H1 (cell line): ENCODE measurements at regions not wholly inside any gene's neighbourhood (a gene's known extent, or its start where the extent isn't known, plus 50 kb on each side); places are given as distances from the start of the nearest gene placed in this dataset.

Source experiments
- CTCF ChIA-PET: fragments of 300-600 bp; sonication (Branson Sonifier 250); formaldehyde crosslinking; loops from one replicate; lab custom pipeline; 2021; ENCODE audit not compliant: partially characterized antibody; lab: Charles Lee
- POLR2A ChIA-PET: fragments of 300-600 bp; sonication (Branson Sonifier 250); formaldehyde crosslinking; loops from one replicate; lab custom pipeline; 2021; ENCODE audit warnings: inconsistent platforms; ENCODE audit not compliant: partially characterized antibody; lab: Charles Lee
- DNase-seq, 2 experiments: peaks; one replicate each; pipeline versions ENCODE4 v3.0.0 to v3.0.0-alpha.2; 2010 to 2022; ENCODE audit warnings: low spot score in 2 of 2, low read depth in 1 of 2, mixed read lengths in 1 of 2
- FAIRE-seq: peaks from 2 replicates; lab custom pipeline; 2011; peaks lifted over from hg19 to GRCh38; lab: Jason Lieb, UNC
- H2AFZ ChIP-seq: 2 replicates; pipeline ENCODE4 v1.8.1; 2012; ENCODE audit warnings: low read length, inconsistent platforms
- H2AK5ac ChIP-seq: 2 replicates; pipeline ENCODE4 v1.6.1; 2013; ENCODE audit warnings: low read depth, low read length
- H2BK120ac ChIP-seq: replicated peaks from 2 replicates; pipeline ENCODE3; 2013; ENCODE audit warnings: low read depth, low read length, inconsistent platforms
- H2BK12ac ChIP-seq: 2 replicates; pipeline ENCODE4 v1.6.1; 2013; ENCODE audit warnings: low read depth, low read length
- H2BK15ac ChIP-seq: 2 replicates; pipeline ENCODE4 v1.6.1; 2013; ENCODE audit warnings: low read length
- H2BK20ac ChIP-seq: 2 replicates; pipeline ENCODE4 v1.6.1; 2013; ENCODE audit warnings: low read length
- H2BK5ac ChIP-seq: 2 replicates; pipeline ENCODE4 v1.6.1; 2013; ENCODE audit warnings: low read depth, low read length
- H3K14ac ChIP-seq: 2 replicates; pipeline ENCODE4 v1.6.1; 2013; ENCODE audit warnings: inconsistent platforms; ENCODE audit not compliant: insufficient read length
- H3K18ac ChIP-seq: 2 replicates; pipeline ENCODE4 v1.6.1; 2013; ENCODE audit warnings: low read length; ENCODE audit errors: extremely low read depth
- H3K23ac ChIP-seq: 2 replicates; pipeline ENCODE4 v1.6.1; 2013; ENCODE audit warnings: inconsistent platforms; ENCODE audit not compliant: insufficient read length
- H3K23me2 ChIP-seq: 2 replicates; pipeline ENCODE4 v1.6.1; 2013; ENCODE audit warnings: low read depth, low read length
- H3K27ac ChIP-seq: 2 replicates; pipeline ENCODE4 v1.6.1; 2011; ENCODE audit warnings: low read depth, low read length, inconsistent platforms
- H3K27me3 ChIP-seq, 4 experiments: replicated peaks in 1 of 4; 1 replicate in 1 of 4; 2 replicates in 3 of 4; pipeline versions ENCODE4 v1.6.1 to v1.8.1; 2011 to 2013; ENCODE audit warnings: low read length in 3 of 4, mild to moderate bottlenecking in 3 of 4, inconsistent platforms in 2 of 4, mixed read lengths in 2 of 4, moderate library complexity in 1 of 4; ENCODE audit not compliant: control insufficient read depth in 3 of 4, insufficient read depth in 3 of 4; ENCODE audit errors: extremely low read depth in 1 of 4
- H3K36me3 ChIP-seq, 4 experiments: 2 replicates each; pipeline versions ENCODE4 v1.6.1 to v1.8.1; 2011 to 2013; ENCODE audit warnings: mild to moderate bottlenecking in 4 of 4, low read length in 3 of 4, moderate library complexity in 2 of 4, control low read depth in 1 of 4, inconsistent platforms in 1 of 4; ENCODE audit not compliant: insufficient read depth in 4 of 4, control insufficient read depth in 2 of 4
- H3K4ac ChIP-seq: replicated peaks from 2 replicates; pipeline ENCODE3; 2013; ENCODE audit warnings: low read length, low read depth, mixed read lengths, inconsistent platforms; ENCODE audit not compliant: insufficient read length
- H3K4me1 ChIP-seq, 4 experiments: replicated peaks in 1 of 4; 1 replicate in 1 of 4; 2 replicates in 3 of 4; pipeline versions ENCODE4 v1.6.1 to v1.8.1; 2011 to 2013; ENCODE audit warnings: low read length in 3 of 4, inconsistent platforms in 2 of 4, mixed read lengths in 1 of 4; ENCODE audit not compliant: insufficient read depth in 4 of 4, control insufficient read depth in 3 of 4
- H3K4me2 ChIP-seq, 2 experiments: 2 replicates each; pipeline versions ENCODE4 v1.6.1 to v1.8.1; 2011 to 2013; ENCODE audit warnings: low read depth in 2 of 2, low read length in 2 of 2, control low read depth in 1 of 2, inconsistent platforms in 1 of 2, mild to moderate bottlenecking in 1 of 2; ENCODE audit not compliant: insufficient read depth in 1 of 2
- H3K4me3 ChIP-seq, 4 experiments: fragments of 200-600, 300-600 bp in 1 of 4; sonication (generic), shearing (Covaris generic), sonication (Bioruptor Twin) in 1 of 4; 2 replicates each; pipeline versions ENCODE4 v1.5.1 to v1.8.1; 2011 to 2016; ENCODE audit warnings: low read length in 4 of 4, low read depth in 3 of 4, control low read depth in 2 of 4, inconsistent platforms in 2 of 4, mild to moderate bottlenecking in 2 of 4, mixed read lengths in 1 of 4, moderate library complexity in 1 of 4; ENCODE audit not compliant: insufficient read depth in 2 of 4; ENCODE audit errors: extremely low read depth in 1 of 4
- H3K56ac ChIP-seq: replicated peaks from 2 replicates; pipeline ENCODE3; 2013; ENCODE audit warnings: low read depth, mild to moderate bottlenecking, mixed read lengths, low read length, inconsistent platforms; ENCODE audit not compliant: insufficient read length
- H3K79me1 ChIP-seq: 2 replicates; pipeline ENCODE4 v1.6.1; 2013; ENCODE audit warnings: low read depth, low read length, control low read depth
- H3K79me2 ChIP-seq, 2 experiments: 2 replicates each; pipeline versions ENCODE4 v1.6.1 to v1.8.1; 2012 to 2013; ENCODE audit warnings: low read length in 2 of 2, mild to moderate bottlenecking in 2 of 2, inconsistent platforms in 1 of 2; ENCODE audit not compliant: insufficient read depth in 2 of 2, control insufficient read depth in 1 of 2
- H3K9ac ChIP-seq, 4 experiments: replicated peaks in 1 of 4; 1 replicate in 1 of 4; 2 replicates in 3 of 4; pipeline versions ENCODE4 v1.6.1 to v1.8.1; 2011 to 2013; ENCODE audit warnings: low read depth in 3 of 4, low read length in 3 of 4, control low read depth in 2 of 4, mild to moderate bottlenecking in 2 of 4, moderate library complexity in 2 of 4, inconsistent platforms in 1 of 4; ENCODE audit errors: extremely low read depth in 1 of 4
- H3K9me3 ChIP-seq, 2 experiments: 2 replicates each; pipeline versions ENCODE4 v1.6.1 to v1.8.1; 2012 to 2013; ENCODE audit warnings: mild to moderate bottlenecking in 2 of 2, moderate library complexity in 2 of 2, control low read depth in 1 of 2, inconsistent platforms in 1 of 2, low read depth in 1 of 2, low read length in 1 of 2, mixed read lengths in 1 of 2; ENCODE audit not compliant: insufficient read depth in 2 of 2
- H4K20me1 ChIP-seq, 2 experiments: replicated peaks in 1 of 2; 2 replicates each; pipeline versions ENCODE3 to v1.8.1; 2011 to 2013; ENCODE audit warnings: inconsistent platforms in 2 of 2, low read length in 2 of 2, mild to moderate bottlenecking in 1 of 2; ENCODE audit not compliant: insufficient read depth in 2 of 2, control insufficient read depth in 1 of 2
- H4K5ac ChIP-seq: 2 replicates; pipeline ENCODE4 v1.6.1; 2013; ENCODE audit warnings: low read length, low read depth, mixed read lengths, inconsistent platforms; ENCODE audit not compliant: insufficient read length
- H4K8ac ChIP-seq: 2 replicates; pipeline ENCODE4 v1.8.0; 2013; ENCODE audit warnings: mild to moderate bottlenecking, moderate library complexity, low read length, inconsistent platforms; ENCODE audit not compliant: insufficient read depth; ENCODE audit errors: extremely low read depth
- H4K91ac ChIP-seq: replicated peaks from 2 replicates; pipeline ENCODE3; 2013; ENCODE audit warnings: low read length, mixed read lengths, inconsistent platforms; ENCODE audit not compliant: insufficient read length
- CHD1 ChIP-seq: IDR thresholded peaks from 2 replicates; pipeline ENCODE4 v1.6.1; 2012; ENCODE audit warnings: low read depth, low read length, improper control_type of control experiment
- CTBP2 ChIP-seq: IDR thresholded peaks from 2 replicates; pipeline ENCODE4 v1.7.0; 2011; ENCODE audit warnings: borderline replicate concordance, mild to moderate bottlenecking, moderate library complexity, mixed read lengths, low read length; ENCODE audit not compliant: insufficient read depth, insufficient read length
- JUND ChIP-seq: IDR thresholded peaks from 2 replicates; pipeline ENCODE4 v1.6.1; 2011; ENCODE audit warnings: mild to moderate bottlenecking, improper control_type of control experiment, low read length
- KDM5A ChIP-seq: fragments of 200-600 bp; IDR thresholded peaks from 2 replicates; pipeline ENCODE4 v1.7.1; 2012; ENCODE audit warnings: mild to moderate bottlenecking, low read length, inconsistent platforms, mixed read lengths
- RNF2 ChIP-seq: fragments of 200-900, 300-1000 bp; sonication (generic); IDR thresholded peaks from 2 replicates; pipeline ENCODE4 v1.7.1; 2016; ENCODE audit warnings: borderline replicate concordance, low read depth, mild to moderate bottlenecking, antibody characterized with exemption, low read length; ENCODE audit not compliant: poor library complexity, severe bottlenecking; ENCODE audit errors: missing control alignments
- SP2 ChIP-seq: IDR thresholded peaks from 2 replicates; pipeline ENCODE4 v1.6.1; 2012; ENCODE audit warnings: mild to moderate bottlenecking, low read length, inconsistent platforms
- SUZ12 ChIP-seq: fragments of 200-600 bp; sonication (generic); IDR thresholded peaks from 2 replicates; pipeline ENCODE4 v1.6.1; 2012; ENCODE audit warnings: mild to moderate bottlenecking, inconsistent platforms, low read length, moderate library complexity, mixed read lengths
- ZNF274 ChIP-seq: IDR thresholded peaks from 2 replicates; pipeline ENCODE4 v1.7.0; 2012; ENCODE audit warnings: low read length, borderline replicate concordance; ENCODE audit errors: extremely low read depth
- WGBS, 2 experiments: shearing (Covaris generic) in 1 of 2; methylation state at CpG; one replicate each; pipeline versions ENCODE4 v1.1.6 to v1.1.7; 2013 to 2015; ENCODE audit warnings: low lambda C conversion rate in 2 of 2, mixed read lengths in 2 of 2, inconsistent platforms in 1 of 2, low coverage in 1 of 2, missing lambda C conversion rate in 1 of 2; ENCODE audit not compliant: insufficient replicate concordance in 2 of 2, insufficient coverage in 1 of 2, insufficient read length in 1 of 2; ENCODE audit errors: extremely low coverage in 1 of 2, missing lambda C conversion rate in 1 of 2; 5-methylcytosine and 5-hydroxymethylcytosine counted together

- H2BK120ac ChIP-seq, result no peak overlapping the region
- no peaks in the 10 kb centered on the region for H3K79me1 ChIP-seq
- FAIRE-seq, result no peak
- CTCF ChIA-PET, result interaction anchor here (0.6 to 1.7 kb wide), 3 partner anchors 9 to 523 kb away, joined by 3 to 4 read pairs (median 3); no protein-coding TSS in a partner anchor
- no peak overlapping the region; the same call in 1 of the 2 replicates for H2BK12ac ChIP-seq
- H3K23me2 ChIP-seq, result no peaks in the 10 kb centered on the region
- no peak overlapping the region for H3K4me2 ChIP-seq
- no peak overlapping the region for H3K23ac ChIP-seq
- no peaks in the 10 kb centered on the region for H3K27me3 ChIP-seq
- H4K20me1 ChIP-seq, result no peaks in the 10 kb centered on the region
- H3K4me3 ChIP-seq, result no peak overlapping the region
- H2BK15ac ChIP-seq, result no peak overlapping the region
- H3K27ac ChIP-seq, result no peak overlapping the region
- H3K4ac ChIP-seq, result no peak overlapping the region
- H3K9ac ChIP-seq, result no peak overlapping the region
- no peak overlapping the region for H2AFZ ChIP-seq
- no peaks in the 10 kb centered on the region for H3K36me3 ChIP-seq
- no peaks in the 10 kb centered on the region for H3K4me1 ChIP-seq
- no peak overlapping the region for H3K14ac ChIP-seq
- H2BK5ac ChIP-seq, result no peak overlapping the region
- no peak overlapping the region for H3K18ac ChIP-seq
- H4K91ac ChIP-seq, result no peak overlapping the region
- POLR2A ChIA-PET, result interaction anchor here (0.6 kb wide), 1 partner anchor 67 kb away, joined by 3 read pairs; no protein-coding TSS in a partner anchor
- H3K9me3 ChIP-seq, result peaks cover 0 to 2% of the 10 kb centered on the region in 2 experiments; a peak in 2 of 4 replicates
- H3K56ac ChIP-seq, result no peak overlapping the region
- TF ChIP-seq ZNF274, result no peak
- no peak for TF ChIP-seq RNF2
- no peak for TF ChIP-seq JUND
- no peak for TF ChIP-seq KDM5A
- no peak for TF ChIP-seq CTBP2
- TF ChIP-seq SP2, result no peak
- no peak for TF ChIP-seq SUZ12
- no peak for TF ChIP-seq CHD1
- DNase-seq, result no peak
- H2AK5ac ChIP-seq, result no peak overlapping the region
- no peak overlapping the region for H4K8ac ChIP-seq
- H2BK20ac ChIP-seq, result no peak overlapping the region
- WGBS, 2 experiments, result 88% methylated on average over 9 of the region's 9 CpGs; no CpG with 5 or more reads in 1 of the 2 experiments
- no peak overlapping the region for H4K5ac ChIP-seq
- H3K79me2 ChIP-seq, result no peaks in the 10 kb centered on the region
These were observed 383.2 kb upstream of the CCL2 start for GRCh38 chr17:33871720-33872540.
